GM18502 (cell line): ENCODE measurements at regions not wholly inside any gene's neighbourhood (a gene's known extent, or its start where the extent isn't known, plus 50 kb on each side); places are given as distances from the start of the nearest gene placed in this dataset.
"Not testable (repeated sequence)": the region's sequence is repeated elsewhere in the genome, so short reads cannot be mapped to it uniquely, and the experiment has no call there.

Experiments used
- ATAC-seq: cut with Tn5 transposase; IDR thresholded peaks from one replicate; pipeline ENCODE4 v1.9.1; 2021; ENCODE audit warnings: mild to moderate bottlenecking; ENCODE audit not compliant: unreplicated experiment, poor library complexity

- ATAC-seq = no peak
Measured at GRCh38 chr2:16791496-16791895, 125.9 kb upstream of the CYRIA start.

- no peak for ATAC-seq
Measured at GRCh38 chr2:16785149-16785548, 119.5 kb upstream of the CYRIA start.

GRCh38 chr2:16784652-16785051 is 119.0 kb upstream of the CYRIA start:
- ATAC-seq = no peak

- ATAC-seq = no peak
Measured at GRCh38 chr2:16777123-16777870, 111.7 kb upstream of the CYRIA start.

GRCh38 chr2:16775899-16776231 is 110.2 kb upstream of the CYRIA start:
- no peak for ATAC-seq

DNA sequence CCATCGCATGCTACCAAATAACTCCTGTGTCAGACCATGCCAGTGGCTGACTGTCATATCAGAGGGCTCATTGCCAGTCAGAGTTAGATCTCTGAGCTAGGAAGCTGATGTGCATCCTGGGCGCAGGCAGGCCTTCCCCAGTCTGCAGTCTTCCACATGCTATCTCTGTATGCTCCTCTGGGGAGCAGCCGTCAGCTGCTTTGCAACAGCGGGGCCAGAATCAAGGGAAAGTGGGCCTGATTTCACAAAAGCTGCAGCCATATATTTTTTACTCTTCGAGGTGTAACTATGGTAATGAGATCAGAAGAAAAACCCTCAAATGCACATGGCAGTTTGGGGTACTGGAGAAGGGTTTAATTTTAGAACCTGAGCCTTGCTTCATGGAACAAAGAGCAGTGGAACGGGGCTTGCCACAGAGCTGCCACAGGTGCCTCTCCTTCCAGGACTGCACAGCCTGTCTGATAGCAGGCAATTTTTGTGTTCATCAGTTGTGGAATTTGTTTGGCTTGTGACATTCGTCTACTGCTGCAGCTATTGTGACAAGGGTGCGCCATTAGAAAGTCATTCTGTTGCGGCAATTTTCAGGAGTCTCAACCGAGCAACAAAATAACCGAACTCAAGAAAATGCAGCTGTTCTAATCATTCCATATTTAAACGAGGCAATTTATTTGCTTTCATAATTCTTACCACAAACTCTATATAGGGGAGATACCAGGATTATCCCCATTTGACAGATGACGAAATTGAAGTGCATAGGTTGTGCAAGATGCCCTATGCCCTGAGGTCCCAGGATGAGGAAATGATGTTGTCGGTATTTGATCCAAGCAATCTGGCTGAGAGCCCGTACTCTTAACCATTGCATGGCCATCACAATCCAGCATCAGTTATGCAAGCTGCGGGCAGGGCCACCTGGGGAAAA is 109.6 kb upstream of the CYRIA start:
- no peak for ATAC-seq

GRCh38 chr2:16774091-16774490 is 108.5 kb upstream of the CYRIA start:
- no peak for ATAC-seq

GRCh38 chr2:16773080-16773713 is 107.6 kb upstream of the CYRIA start:
- peak; percentile 88 for ATAC-seq

GRCh38 chr2:16767789-16768476 is 102.3 kb upstream of the CYRIA start:
- ATAC-seq = no peak

- no peak for ATAC-seq
Measured at GRCh38 chr2:16765356-16765755, 99.7 kb upstream of the CYRIA start.

- ATAC-seq = no peak
Measured at GRCh38 chr2:16764487-16764886, 98.9 kb upstream of the CYRIA start.

DNA sequence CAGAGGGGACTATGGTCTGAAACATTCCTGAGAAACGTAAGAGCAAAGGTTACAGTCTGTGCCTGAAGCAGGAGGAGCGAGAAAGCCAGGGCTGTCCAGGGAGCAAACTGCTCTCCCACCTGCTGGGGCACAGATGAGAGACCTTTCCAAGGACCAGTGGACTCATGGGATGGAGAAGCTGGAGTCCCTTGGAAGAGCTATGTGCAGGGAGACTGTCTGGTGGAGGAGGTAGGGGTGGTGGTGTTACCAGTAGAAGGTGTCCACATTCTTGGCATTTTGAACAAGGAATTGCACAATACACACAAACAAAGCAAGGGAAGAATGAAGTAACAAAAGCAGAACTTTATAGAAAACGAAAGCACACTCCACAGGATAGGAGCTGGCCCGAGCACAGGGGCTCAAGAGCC is 97.9 kb upstream of the CYRIA start:
- ATAC-seq = no peak

GRCh38 chr2:16763056-16763455 is 97.4 kb upstream of the CYRIA start:
- ATAC-seq = no peak

GRCh38 chr2:16760426-16760825 is 94.8 kb upstream of the CYRIA start:
- no peak for ATAC-seq

- ATAC-seq = peak; percentile 98
Measured at GRCh38 chr2:16756831-16757644, 91.4 kb upstream of the CYRIA start.

- ATAC-seq = no peak
Measured at GRCh38 chr2:16755442-16755841, 89.8 kb upstream of the CYRIA start.

DNA sequence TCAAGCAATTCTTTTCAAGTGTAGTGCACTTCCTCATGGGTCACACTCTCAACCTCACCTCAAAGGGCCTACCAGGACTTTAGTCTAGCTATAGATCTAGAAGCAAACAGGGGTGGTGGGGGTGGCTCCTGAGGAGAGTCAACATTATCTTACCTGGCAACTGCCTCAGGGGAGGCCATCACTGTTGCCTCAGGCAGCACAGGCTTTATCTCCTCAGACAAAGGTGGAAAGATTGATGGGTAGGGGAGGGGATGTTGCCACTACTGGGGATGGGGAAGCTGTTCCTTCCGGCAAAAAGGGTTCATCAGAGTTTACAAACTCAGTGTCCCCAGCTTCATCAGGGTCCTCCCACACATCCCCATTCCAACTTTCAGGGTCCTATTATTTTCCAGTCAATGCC is 87.4 kb upstream of the CYRIA start:
- not testable (repeated sequence) for ATAC-seq

DNA sequence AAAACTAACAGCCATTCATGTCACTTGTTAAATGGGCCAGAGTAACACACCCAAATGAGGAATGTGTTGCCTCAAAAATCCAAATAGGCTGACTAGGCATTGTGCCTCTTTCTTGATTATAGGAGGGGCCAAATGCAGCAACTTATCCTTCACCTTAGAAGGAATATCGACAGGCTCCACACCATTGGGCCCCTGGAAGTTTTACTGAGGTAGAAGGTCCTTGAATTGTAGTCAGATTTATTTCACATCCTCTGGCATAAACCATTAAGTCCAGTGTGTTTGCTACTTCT is 85.2 kb upstream of the CYRIA start:
- not testable (repeated sequence) for ATAC-seq

GRCh38 chr2:16750175-16750924 is 84.7 kb upstream of the CYRIA start:
- no peak for ATAC-seq
